ENCODE measurements at regions not wholly inside any gene's neighbourhood (a gene's known extent, or its start where the extent isn't known, plus 50 kb on each side); places are given as distances from the start of the nearest gene placed in this dataset.

- TF ChIP-seq POLR2A (IDR thresholded peaks at IDR 0.05), result no peak
- no peak for TF ChIP-seq CTCF (IDR thresholded peaks at IDR 0.05 in 4 of 5, conservative IDR thresholded peaks at IDR 0.05 in 1 of 5)
Measured at GRCh38 chr9:83166372-83166771, 103.4 kb upstream of the RASEF start.

All from gastrocnemius medialis (tissue), 4 donors.